ENCODE measurements at regions not wholly inside any gene's neighbourhood (a gene's known extent, or its start where the extent isn't known, plus 50 kb on each side); places are given as distances from the start of the nearest gene placed in this dataset.

DNA sequence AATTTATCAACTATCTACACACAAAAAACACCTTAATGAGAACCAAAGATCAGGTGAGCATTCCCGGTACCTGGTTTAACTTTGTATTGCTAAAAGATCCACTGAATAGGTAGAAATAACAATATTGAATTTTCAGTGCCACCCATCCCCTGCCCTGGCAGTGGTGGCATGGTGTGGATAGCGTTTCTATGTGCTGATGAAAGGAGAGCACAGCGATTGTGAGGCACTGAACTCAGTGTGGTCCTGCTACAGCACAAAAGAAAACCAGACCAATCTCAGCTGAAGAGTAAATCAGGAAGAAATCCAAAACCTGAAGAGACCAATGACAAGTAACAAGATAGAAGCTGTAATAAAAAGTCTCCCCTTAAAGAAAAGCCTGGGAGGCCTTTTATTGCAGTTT, 984.6 kb upstream of the AGA start:
- no peaks in the 10 kb centered on the region for H3K27me3 Mint-ChIP-seq

DNA sequence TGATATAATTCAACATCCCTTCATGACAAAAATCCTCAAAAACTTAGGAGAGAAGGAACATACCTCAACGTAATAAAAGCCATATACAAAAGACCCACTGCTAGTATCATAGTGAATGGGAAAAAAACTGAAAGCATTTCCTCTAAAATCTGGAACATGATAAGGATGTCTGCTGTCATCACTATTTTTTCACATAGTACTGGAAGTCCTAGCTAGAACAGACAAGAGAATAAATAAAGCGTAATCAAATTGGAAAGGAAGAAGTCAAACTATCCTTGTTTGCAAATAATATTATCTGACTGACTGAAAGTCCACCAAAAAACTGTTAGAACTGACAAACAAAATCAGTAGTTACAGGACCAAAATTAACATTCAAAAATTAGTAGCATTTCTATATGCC, 985.4 kb upstream of the AGA start:
- no peaks in the 10 kb centered on the region for H3K9me3 ChIP-seq (ENCODE audit: control insufficient read depth in 2 of 2, low read length in 2 of 2)
- H3K9me3 Mint-ChIP-seq, result peaks cover 0 to 16% (median 5%) of the 10 kb centered on the region in 7 donors
- no peak overlapping the region for H3K27ac Mint-ChIP-seq
- no peak for ATAC-seq (ENCODE audit: low read depth in 2 of 2)
- H3K27me3 ChIP-seq (ENCODE audit: control insufficient read depth, insufficient read depth, low read length), result no peaks in the 10 kb centered on the region
- no peak overlapping the region for H3K4me3 Mint-ChIP-seq
- no peaks in the 10 kb centered on the region for H3K36me3 ChIP-seq (ENCODE audit: control insufficient read depth, insufficient read depth, low read length)
- DNase-seq, result no peak
- no peaks in the 10 kb centered on the region for H3K4me1 Mint-ChIP-seq
- H3K36me3 Mint-ChIP-seq, result no peaks in the 10 kb centered on the region
- no peaks in the 10 kb centered on the region for H3K27me3 Mint-ChIP-seq
- no peak overlapping the region for H3K27ac ChIP-seq (ENCODE audit: insufficient read depth, low read length, poor library complexity, severe bottlenecking)
- H3K4me3 ChIP-seq (ENCODE audit: low read depth, low read length), result no peak overlapping the region
- H3K4me1 ChIP-seq (ENCODE audit: control insufficient read depth, insufficient read depth, low read length, poor library complexity, severe bottlenecking), result no peaks in the 10 kb centered on the region

More for the DNA sequence above, 984.6 kb upstream of the AGA start:
- Mint-ChIP-seq H3K9me3 (peaks cover 0 to 16% (median 5%) of the 10 kb centered on the region in 7 donors), H3K4me3 (no peak overlapping the region), H3K27ac (no peak overlapping the region), H3K36me3 (no peaks in the 10 kb centered on the region), H3K4me1 (no peaks in the 10 kb centered on the region)
- ATAC-seq (ENCODE audit: low read depth in 2 of 2) (no peak), DNase-seq (no peak)
- Histone ChIP-seq H3K27ac (ENCODE audit: insufficient read depth, low read length, poor library complexity, severe bottlenecking) (no peak overlapping the region), H3K9me3 (ENCODE audit: control insufficient read depth in 2 of 2, low read length in 2 of 2) (no peaks in the 10 kb centered on the region), H3K4me1 (ENCODE audit: control insufficient read depth, insufficient read depth, low read length, poor library complexity, severe bottlenecking) (no peaks in the 10 kb centered on the region), H3K27me3 (ENCODE audit: control insufficient read depth, insufficient read depth, low read length) (no peaks in the 10 kb centered on the region), H3K4me3 (ENCODE audit: low read depth, low read length) (no peak overlapping the region), H3K36me3 (ENCODE audit: control insufficient read depth, insufficient read depth, low read length) (no peaks in the 10 kb centered on the region)

DNA sequence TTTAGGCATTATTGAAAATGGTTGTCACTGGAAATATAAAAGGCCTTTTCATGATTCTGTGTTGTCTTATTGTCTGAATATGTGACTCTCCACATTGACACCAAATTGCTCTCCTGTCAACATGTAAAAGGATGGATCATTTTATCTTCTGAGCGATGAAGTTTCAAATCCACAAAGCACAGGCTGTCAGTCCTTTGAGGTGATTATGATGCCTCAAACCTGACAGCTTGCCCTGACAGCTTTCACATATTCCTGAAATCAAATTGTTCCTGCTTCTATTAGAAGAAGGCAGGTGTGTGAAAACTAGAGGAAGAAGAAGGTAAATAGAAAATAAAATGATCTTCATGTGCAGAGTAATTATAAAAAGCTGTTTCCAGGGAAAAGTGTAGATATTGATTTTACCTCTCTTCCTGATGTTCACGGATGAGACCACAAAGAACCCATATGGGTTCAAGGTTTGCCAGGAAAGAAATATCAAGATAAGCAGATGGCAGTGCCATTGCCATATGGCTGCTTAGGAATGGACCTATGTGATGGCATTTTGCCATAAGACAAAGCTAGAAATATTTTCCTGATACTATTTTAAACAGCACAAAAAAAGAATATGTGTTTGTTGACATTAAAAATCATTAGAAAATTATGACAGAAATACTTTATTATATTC, 1006.3 kb upstream of the AGA start:
- peaks cover 1 to 23% (median 4%) of the 10 kb centered on the region in 7 donors for H3K9me3 Mint-ChIP-seq
- Histone ChIP-seq H3K4me1 (ENCODE audit: control insufficient read depth, insufficient read depth, low read length, poor library complexity, severe bottlenecking) (no peaks in the 10 kb centered on the region), H3K27ac (ENCODE audit: insufficient read depth, low read length, poor library complexity, severe bottlenecking) (no peak overlapping the region), H3K4me3 (ENCODE audit: low read depth, low read length) (no peak overlapping the region), H3K9me3 (ENCODE audit: control insufficient read depth in 2 of 2, low read length in 2 of 2) (peaks cover 0 to 2% of the 10 kb centered on the region in 2 experiments), H3K27me3 (ENCODE audit: control insufficient read depth, insufficient read depth, low read length) (no peaks in the 10 kb centered on the region), H3K36me3 (ENCODE audit: control insufficient read depth, insufficient read depth, low read length) (no peaks in the 10 kb centered on the region)
- no peak overlapping the region for H3K4me3 Mint-ChIP-seq
- no peaks in the 10 kb centered on the region for H3K27me3 Mint-ChIP-seq
- ATAC-seq (ENCODE audit: low read depth in 2 of 2) (no peak), DNase-seq (no peak)
- no peak overlapping the region for H3K27ac Mint-ChIP-seq
- H3K36me3 Mint-ChIP-seq, result no peaks in the 10 kb centered on the region
- no peaks in the 10 kb centered on the region for H3K4me1 Mint-ChIP-seq

DNA sequence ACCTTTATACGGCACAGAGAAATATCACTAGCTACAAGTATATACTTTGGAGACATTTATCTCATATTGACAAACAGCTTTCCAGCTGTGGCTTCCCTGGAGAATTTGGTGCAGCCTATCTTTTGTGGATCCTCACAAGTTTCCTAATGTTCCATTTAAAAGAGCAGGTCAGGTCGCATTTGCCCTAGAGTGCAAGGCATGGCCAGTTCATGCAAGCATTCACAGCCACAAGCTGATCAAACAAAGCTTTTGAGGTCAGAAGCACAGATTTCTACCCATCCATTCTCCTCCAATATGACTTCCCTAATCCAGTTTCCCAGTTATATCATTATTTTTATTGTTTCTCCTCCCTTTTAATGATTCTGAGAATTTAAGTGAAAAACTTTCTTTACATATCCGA, 1008.4 kb upstream of the AGA start:
- H3K9me3 Mint-ChIP-seq, result peaks cover 1 to 20% (median 5%) of the 10 kb centered on the region in 7 donors
- Histone ChIP-seq H3K36me3 (ENCODE audit: control insufficient read depth, insufficient read depth, low read length) (no peaks in the 10 kb centered on the region), H3K4me1 (ENCODE audit: control insufficient read depth, insufficient read depth, low read length, poor library complexity, severe bottlenecking) (no peaks in the 10 kb centered on the region), H3K9me3 (ENCODE audit: control insufficient read depth in 2 of 2, low read length in 2 of 2) (peaks cover 0 to 2% of the 10 kb centered on the region in 2 experiments), H3K27me3 (ENCODE audit: control insufficient read depth, insufficient read depth, low read length) (no peaks in the 10 kb centered on the region), H3K27ac (ENCODE audit: insufficient read depth, low read length, poor library complexity, severe bottlenecking) (no peak overlapping the region), H3K4me3 (ENCODE audit: low read depth, low read length) (no peak overlapping the region)
- no peak overlapping the region for H3K4me3 Mint-ChIP-seq
- H3K27ac Mint-ChIP-seq, result no peak overlapping the region
- H3K36me3 Mint-ChIP-seq, result no peaks in the 10 kb centered on the region
- no peaks in the 10 kb centered on the region for H3K4me1 Mint-ChIP-seq
- ATAC-seq (ENCODE audit: low read depth in 2 of 2), result no peak
- DNase-seq, result no peak
- no peaks in the 10 kb centered on the region for H3K27me3 Mint-ChIP-seq

GRCh38 chr4:178453057-178453456, 1010.8 kb upstream of the AGA start:
- Mint-ChIP-seq H3K9me3 (peaks cover 1 to 15% (median 5%) of the 10 kb centered on the region in 7 donors), H3K4me3 (no peak overlapping the region), H3K27ac (no peak overlapping the region), H3K4me1 (no peaks in the 10 kb centered on the region), H3K27me3 (no peaks in the 10 kb centered on the region), H3K36me3 (no peaks in the 10 kb centered on the region)
- H3K36me3 ChIP-seq (ENCODE audit: control insufficient read depth, insufficient read depth, low read length), result no peaks in the 10 kb centered on the region
- H3K4me3 ChIP-seq (ENCODE audit: low read depth, low read length), result no peak overlapping the region
- H3K9me3 ChIP-seq (ENCODE audit: control insufficient read depth in 2 of 2, low read length in 2 of 2), result peaks cover 0 to 2% of the 10 kb centered on the region in 2 experiments
- ATAC-seq (ENCODE audit: low read depth in 2 of 2) (no peak), DNase-seq (no peak)
- H3K4me1 ChIP-seq (ENCODE audit: control insufficient read depth, insufficient read depth, low read length, poor library complexity, severe bottlenecking), result no peaks in the 10 kb centered on the region
- no peak overlapping the region for H3K27ac ChIP-seq (ENCODE audit: insufficient read depth, low read length, poor library complexity, severe bottlenecking)
- H3K27me3 ChIP-seq (ENCODE audit: control insufficient read depth, insufficient read depth, low read length), result no peaks in the 10 kb centered on the region

- no peak overlapping the region for H3K27ac Mint-ChIP-seq
- H3K9me3 Mint-ChIP-seq, result peaks cover 0 to 10% (median 6%) of the 10 kb centered on the region in 7 donors
- no peaks in the 10 kb centered on the region for H3K4me1 Mint-ChIP-seq
- ATAC-seq (ENCODE audit: low read depth in 2 of 2), result no peak
- H3K4me3 Mint-ChIP-seq, result no peak overlapping the region
- no peak for DNase-seq
- H3K27me3 Mint-ChIP-seq, result no peaks in the 10 kb centered on the region
- Histone ChIP-seq H3K27ac (ENCODE audit: insufficient read depth, low read length, poor library complexity, severe bottlenecking) (no peak overlapping the region), H3K4me3 (ENCODE audit: low read depth, low read length) (no peak overlapping the region), H3K9me3 (ENCODE audit: control insufficient read depth in 2 of 2, low read length in 2 of 2) (no peaks in the 10 kb centered on the region), H3K36me3 (ENCODE audit: control insufficient read depth, insufficient read depth, low read length) (no peaks in the 10 kb centered on the region), H3K4me1 (ENCODE audit: control insufficient read depth, insufficient read depth, low read length, poor library complexity, severe bottlenecking) (no peaks in the 10 kb centered on the region), H3K27me3 (ENCODE audit: control insufficient read depth, insufficient read depth, low read length) (no peaks in the 10 kb centered on the region)
- H3K36me3 Mint-ChIP-seq, result no peaks in the 10 kb centered on the region
Measured at GRCh38 chr4:178457286-178457685, 1015.0 kb upstream of the AGA start.

- no peak for DNase-seq
- no peak for ATAC-seq (ENCODE audit: low read depth in 2 of 2)
- H3K27me3 Mint-ChIP-seq, result no peaks in the 10 kb centered on the region
- H3K36me3 ChIP-seq (ENCODE audit: control insufficient read depth, insufficient read depth, low read length), result no peaks in the 10 kb centered on the region
- H3K4me3 Mint-ChIP-seq, result no peak overlapping the region
- H3K9me3 Mint-ChIP-seq, result peaks cover 0 to 11% (median 1%) of the 10 kb centered on the region in 7 donors
- no peaks in the 10 kb centered on the region for H3K9me3 ChIP-seq (ENCODE audit: control insufficient read depth in 2 of 2, low read length in 2 of 2)
- H3K4me3 ChIP-seq (ENCODE audit: low read depth, low read length), result no peak overlapping the region
- no peaks in the 10 kb centered on the region for H3K4me1 Mint-ChIP-seq
- H3K27ac Mint-ChIP-seq, result no peak overlapping the region
- H3K27ac ChIP-seq (ENCODE audit: insufficient read depth, low read length, poor library complexity, severe bottlenecking), result no peak overlapping the region
- H3K27me3 ChIP-seq (ENCODE audit: control insufficient read depth, insufficient read depth, low read length), result no peaks in the 10 kb centered on the region
- no peaks in the 10 kb centered on the region for H3K36me3 Mint-ChIP-seq
- H3K4me1 ChIP-seq (ENCODE audit: control insufficient read depth, insufficient read depth, low read length, poor library complexity, severe bottlenecking), result no peaks in the 10 kb centered on the region
Measured at GRCh38 chr4:178462710-178463109, 1020.5 kb upstream of the AGA start.

- no peaks in the 10 kb centered on the region for H3K27me3 ChIP-seq (ENCODE audit: control insufficient read depth, insufficient read depth, low read length)
- ATAC-seq (ENCODE audit: low read depth in 2 of 2) (no peak), DNase-seq (no peak)
- Mint-ChIP-seq H3K4me3 (no peak overlapping the region), H3K4me1 (no peaks in the 10 kb centered on the region), H3K9me3 (peaks cover 0 to 11% (median 3%) of the 10 kb centered on the region in 7 donors), H3K27ac (no peak overlapping the region), H3K36me3 (no peaks in the 10 kb centered on the region), H3K27me3 (no peaks in the 10 kb centered on the region)
- H3K4me1 ChIP-seq (ENCODE audit: control insufficient read depth, insufficient read depth, low read length, poor library complexity, severe bottlenecking), result no peaks in the 10 kb centered on the region
- H3K27ac ChIP-seq (ENCODE audit: insufficient read depth, low read length, poor library complexity, severe bottlenecking), result no peak overlapping the region
- no peak overlapping the region for H3K4me3 ChIP-seq (ENCODE audit: low read depth, low read length)
- H3K36me3 ChIP-seq (ENCODE audit: control insufficient read depth, insufficient read depth, low read length), result no peaks in the 10 kb centered on the region
- no peaks in the 10 kb centered on the region for H3K9me3 ChIP-seq (ENCODE audit: control insufficient read depth in 2 of 2, low read length in 2 of 2)
Measured at GRCh38 chr4:178463747-178464146, 1021.5 kb upstream of the AGA start.
